Sigmoid colon (tissue), 4 donors: ENCODE measurements at regions not wholly inside any gene's neighbourhood (a gene's known extent, or its start where the extent isn't known, plus 50 kb on each side); places are given as distances from the start of the nearest gene placed in this dataset.

ENCODE experiments used
- EP300 ChIP-seq, 4 donors: sonication (generic); formaldehyde crosslinking; IDR thresholded peaks; one replicate each; pipeline ENCODE4 v1.6.1; 2017; ENCODE audit warnings: antibody characterized with exemption in 4 of 4
- POLR2A ChIP-seq, 2 donors: fragments of 450-650 bp; IDR thresholded peaks; one replicate each; pipeline ENCODE4 v1.6.1; 2016; ENCODE audit warnings: antibody characterized with exemption in 2 of 2, mild to moderate bottlenecking in 2 of 2, moderate library complexity in 2 of 2
- POLR2AphosphoS5 ChIP-seq, 4 donors: sonication (generic); formaldehyde crosslinking; IDR thresholded peaks; one replicate each; pipeline ENCODE4 v1.6.1; 2017; ENCODE audit warnings: antibody characterized with exemption in 4 of 4
- TF ChIP-seq, protein P1 (sequence below), 4 experiments: fragments of 450-650 bp in 3 of 4; fragments of 200-600 bp in 1 of 4; IDR thresholded peaks; one replicate each; pipeline ENCODE4 v1.5.1; 2016 to 2019; ENCODE audit warnings: antibody characterized with exemption in 4 of 4, mild to moderate bottlenecking in 3 of 4, moderate library complexity in 2 of 4

DNA sequence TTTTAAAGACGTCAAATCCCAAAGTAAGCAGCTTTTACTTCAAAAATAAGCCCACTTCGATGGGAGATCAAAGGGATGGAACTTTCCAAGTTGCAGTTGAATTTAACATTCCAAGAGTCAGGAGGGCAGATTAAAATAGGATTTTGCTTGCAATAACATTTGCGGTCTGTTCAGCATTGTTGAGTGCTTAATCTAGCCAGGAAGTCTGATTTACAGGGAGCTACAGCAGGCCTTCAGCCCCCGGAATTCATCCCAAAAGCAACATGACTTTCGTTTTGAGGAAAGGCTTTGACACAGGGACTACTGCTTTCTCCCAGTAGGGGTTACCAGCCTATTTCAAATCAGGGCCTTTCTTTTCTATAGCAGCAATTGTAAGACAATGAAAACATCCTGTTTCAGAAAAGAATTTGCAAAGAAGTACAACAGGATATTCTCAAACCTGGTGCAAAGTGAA, 279.6 kb upstream of the PITRM1 start:
- TF ChIP-seq, protein P1, sequence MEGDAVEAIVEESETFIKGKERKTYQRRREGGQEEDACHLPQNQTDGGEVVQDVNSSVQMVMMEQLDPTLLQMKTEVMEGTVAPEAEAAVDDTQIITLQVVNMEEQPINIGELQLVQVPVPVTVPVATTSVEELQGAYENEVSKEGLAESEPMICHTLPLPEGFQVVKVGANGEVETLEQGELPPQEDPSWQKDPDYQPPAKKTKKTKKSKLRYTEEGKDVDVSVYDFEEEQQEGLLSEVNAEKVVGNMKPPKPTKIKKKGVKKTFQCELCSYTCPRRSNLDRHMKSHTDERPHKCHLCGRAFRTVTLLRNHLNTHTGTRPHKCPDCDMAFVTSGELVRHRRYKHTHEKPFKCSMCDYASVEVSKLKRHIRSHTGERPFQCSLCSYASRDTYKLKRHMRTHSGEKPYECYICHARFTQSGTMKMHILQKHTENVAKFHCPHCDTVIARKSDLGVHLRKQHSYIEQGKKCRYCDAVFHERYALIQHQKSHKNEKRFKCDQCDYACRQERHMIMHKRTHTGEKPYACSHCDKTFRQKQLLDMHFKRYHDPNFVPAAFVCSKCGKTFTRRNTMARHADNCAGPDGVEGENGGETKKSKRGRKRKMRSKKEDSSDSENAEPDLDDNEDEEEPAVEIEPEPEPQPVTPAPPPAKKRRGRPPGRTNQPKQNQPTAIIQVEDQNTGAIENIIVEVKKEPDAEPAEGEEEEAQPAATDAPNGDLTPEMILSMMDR (IDR thresholded peaks at IDR 0.05): peak; percentile 19 to 45 (median 29)
- TF ChIP-seq POLR2A (IDR thresholded peaks at IDR 0.05) (no peak), POLR2AphosphoS5 (IDR thresholded peaks at IDR 0.05) (peak in 1 of 4 donors; percentile 29), EP300 (IDR thresholded peaks at IDR 0.05) (no peak)
